Activated B cell treated with CpG ODN at 0.5 μM for 24 hours (primary cell): ENCODE measurements at regions not wholly inside any gene's neighbourhood (a gene's known extent, or its start where the extent isn't known, plus 50 kb on each side); places are given as distances from the start of the nearest gene placed in this dataset.

Experiments used
- ATAC-seq: fragments of 200-7000 bp; cut with Tn5 transposase; one replicate; pipeline ENCODE4 v1.10.0; 2021; ENCODE audit warnings: low read depth, mild to moderate bottlenecking, moderate library complexity
- CTCF ChIA-PET: fragments of 350-600 bp; sonication (Branson Sonifier 250); formaldehyde crosslinking; loops from one replicate; lab custom pipeline; 2021; ENCODE audit warnings: antibody characterized with exemption; lab: Charles Lee
- POLR2A ChIA-PET: fragments of 350-600 bp; sonication (Branson Sonifier 250); formaldehyde crosslinking; loops from one replicate; lab custom pipeline; 2021; ENCODE audit warnings: antibody characterized with exemption; lab: Charles Lee
- DNase-seq: peaks from one replicate; pipeline ENCODE4 v3.0.0; 2022
- H3K27ac Mint-ChIP-seq: one replicate; pipeline ENCODE4 v1.8.0; 2020; ENCODE audit warnings: mixed read lengths
- H3K27me3 Mint-ChIP-seq: one replicate; pipeline ENCODE4 v1.8.0; 2021; ENCODE audit warnings: mixed read lengths
- H3K36me3 Mint-ChIP-seq: one replicate; pipeline ENCODE4 v1.8.0; 2021; ENCODE audit warnings: low read depth, mixed read lengths
- H3K4me1 Mint-ChIP-seq: one replicate; pipeline ENCODE4 v1.8.0; 2021; ENCODE audit warnings: mixed read lengths
- H3K4me3 Mint-ChIP-seq: one replicate; pipeline ENCODE4 v1.8.0; 2020; ENCODE audit warnings: mild to moderate bottlenecking, mixed read lengths
- H3K9me3 Mint-ChIP-seq: one replicate; pipeline ENCODE4 v1.8.0; 2020; ENCODE audit warnings: mixed read lengths
- intact Hi-C: fragments of 100-400 bp; cut with micrococcal nuclease; formaldehyde crosslinking; loops from one replicate; pipeline ENCODE4 v1.15.1; 2024
- TF ChIP-seq, protein P1 (sequence below): fragments of 200-600 bp; IDR thresholded peaks from one replicate; pipeline ENCODE4 v1.8.0; 2022; ENCODE audit warnings: antibody characterized with exemption, mild to moderate bottlenecking

DNA sequence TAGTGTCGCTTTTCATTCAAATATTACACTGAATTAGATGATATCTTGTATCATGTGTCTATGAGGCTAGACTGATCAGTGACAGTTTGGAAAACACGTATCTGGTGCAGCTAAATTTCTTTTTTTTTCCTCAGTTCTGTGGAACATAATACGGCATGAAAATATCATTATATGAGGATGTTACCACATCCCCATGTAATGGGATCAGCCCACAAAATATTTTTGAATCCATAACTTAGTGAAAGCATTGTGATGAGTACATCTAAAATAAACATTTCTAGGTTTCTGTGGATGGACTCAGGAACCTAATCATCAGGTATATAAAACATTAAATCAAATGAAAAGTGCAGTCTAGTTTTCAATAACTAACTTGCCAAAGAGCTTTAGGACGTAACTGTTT is 356.3 kb downstream of the USP25 start:
- CTCF ChIA-PET, result no interaction called here

DNA sequence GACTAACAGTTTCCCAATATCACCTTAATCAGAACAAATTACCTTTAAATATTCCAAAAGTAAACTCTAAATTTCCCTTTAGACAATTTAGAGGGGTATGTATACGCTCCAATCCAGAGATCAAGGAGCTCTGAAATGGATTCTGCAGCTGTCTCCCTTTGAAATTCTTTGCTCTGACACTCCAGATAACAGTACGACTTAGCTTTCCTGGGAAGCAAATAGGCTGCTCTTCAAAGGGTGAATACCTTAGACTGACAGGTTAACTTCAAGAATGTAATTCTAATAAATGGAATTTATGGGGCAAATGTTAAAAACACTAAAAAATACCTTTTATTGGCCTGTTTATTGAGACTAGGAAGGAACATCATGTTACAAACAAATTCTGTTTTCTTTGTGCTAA is 357.2 kb downstream of the USP25 start:
- Mint-ChIP-seq H3K27ac (no peak overlapping the region), H3K9me3 (no peaks in the 10 kb centered on the region), H3K4me3 (no peak overlapping the region), H3K27me3 (no peaks in the 10 kb centered on the region), H3K36me3 (no peaks in the 10 kb centered on the region), H3K4me1 (no peaks in the 10 kb centered on the region)
- CTCF ChIA-PET, result no interaction called here
- DNase-seq (no peak), ATAC-seq (no peak)
- intact Hi-C loops, result no loop called here
- POLR2A ChIA-PET, result no interaction called here
- TF ChIP-seq, protein P1, sequence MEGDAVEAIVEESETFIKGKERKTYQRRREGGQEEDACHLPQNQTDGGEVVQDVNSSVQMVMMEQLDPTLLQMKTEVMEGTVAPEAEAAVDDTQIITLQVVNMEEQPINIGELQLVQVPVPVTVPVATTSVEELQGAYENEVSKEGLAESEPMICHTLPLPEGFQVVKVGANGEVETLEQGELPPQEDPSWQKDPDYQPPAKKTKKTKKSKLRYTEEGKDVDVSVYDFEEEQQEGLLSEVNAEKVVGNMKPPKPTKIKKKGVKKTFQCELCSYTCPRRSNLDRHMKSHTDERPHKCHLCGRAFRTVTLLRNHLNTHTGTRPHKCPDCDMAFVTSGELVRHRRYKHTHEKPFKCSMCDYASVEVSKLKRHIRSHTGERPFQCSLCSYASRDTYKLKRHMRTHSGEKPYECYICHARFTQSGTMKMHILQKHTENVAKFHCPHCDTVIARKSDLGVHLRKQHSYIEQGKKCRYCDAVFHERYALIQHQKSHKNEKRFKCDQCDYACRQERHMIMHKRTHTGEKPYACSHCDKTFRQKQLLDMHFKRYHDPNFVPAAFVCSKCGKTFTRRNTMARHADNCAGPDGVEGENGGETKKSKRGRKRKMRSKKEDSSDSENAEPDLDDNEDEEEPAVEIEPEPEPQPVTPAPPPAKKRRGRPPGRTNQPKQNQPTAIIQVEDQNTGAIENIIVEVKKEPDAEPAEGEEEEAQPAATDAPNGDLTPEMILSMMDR, result no peak

More for the DNA sequence above, 356.3 kb downstream of the USP25 start:
- intact Hi-C loops, result no loop called here
- Mint-ChIP-seq H3K9me3 (no peaks in the 10 kb centered on the region), H3K4me1 (no peaks in the 10 kb centered on the region), H3K27me3 (no peaks in the 10 kb centered on the region), H3K36me3 (no peaks in the 10 kb centered on the region), H3K4me3 (no peak overlapping the region), H3K27ac (no peak overlapping the region)
- no peak for ATAC-seq
- TF ChIP-seq, protein P1, result no peak
- DNase-seq, result no peak
- POLR2A ChIA-PET, result interaction anchor here (0.6 kb wide), 1 partner anchor 108 kb away, joined by 3 read pairs; no protein-coding TSS in a partner anchor

DNA sequence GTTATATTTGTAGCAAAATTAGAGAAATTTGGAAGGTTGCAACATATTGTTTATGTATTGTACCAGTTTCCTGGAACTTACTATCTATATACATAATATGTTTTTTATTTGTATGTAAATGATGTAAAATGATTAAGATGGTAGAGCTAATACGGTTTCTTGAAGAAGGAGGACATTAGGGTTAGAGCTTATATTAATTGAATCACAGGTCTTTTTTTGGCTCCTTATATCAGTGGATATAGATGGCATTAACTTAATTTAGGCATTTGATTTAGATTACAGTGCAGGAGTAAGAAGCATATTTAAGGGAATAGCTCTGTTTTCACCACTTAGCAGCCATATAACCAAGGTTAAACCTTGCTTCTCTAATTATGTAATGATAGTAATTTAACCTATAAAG is 357.7 kb downstream of the USP25 start:
- Mint-ChIP-seq H3K9me3 (no peaks in the 10 kb centered on the region), H3K4me3 (no peak overlapping the region), H3K27me3 (no peaks in the 10 kb centered on the region), H3K36me3 (no peaks in the 10 kb centered on the region), H3K27ac (no peak overlapping the region), H3K4me1 (no peaks in the 10 kb centered on the region)
- no peak for DNase-seq
- ChIA-PET POLR2A (no interaction called here), CTCF (no interaction called here)
- intact Hi-C loops, result no loop called here
- TF ChIP-seq, protein P1, result no peak
- ATAC-seq, result no peak

DNA sequence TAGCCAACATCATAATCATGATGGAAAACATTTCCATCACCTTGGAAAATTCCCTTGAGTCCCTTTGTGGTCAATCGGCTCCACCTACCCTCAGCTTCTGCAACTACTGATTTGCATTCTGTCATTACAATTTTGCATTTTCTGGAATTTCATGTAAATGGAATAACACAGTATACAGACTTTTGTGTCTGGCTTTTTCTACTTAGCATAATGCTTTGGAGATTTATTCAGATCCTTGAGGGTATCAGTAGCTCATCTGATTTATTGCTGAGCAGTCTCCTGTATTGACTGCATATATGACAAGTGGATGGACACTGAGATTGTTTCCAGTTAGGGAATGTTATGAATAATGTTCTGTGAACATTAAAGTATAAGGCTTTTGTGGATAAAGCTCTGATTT is 358.3 kb downstream of the USP25 start:
- intact Hi-C loops, result no loop called here

DNA sequence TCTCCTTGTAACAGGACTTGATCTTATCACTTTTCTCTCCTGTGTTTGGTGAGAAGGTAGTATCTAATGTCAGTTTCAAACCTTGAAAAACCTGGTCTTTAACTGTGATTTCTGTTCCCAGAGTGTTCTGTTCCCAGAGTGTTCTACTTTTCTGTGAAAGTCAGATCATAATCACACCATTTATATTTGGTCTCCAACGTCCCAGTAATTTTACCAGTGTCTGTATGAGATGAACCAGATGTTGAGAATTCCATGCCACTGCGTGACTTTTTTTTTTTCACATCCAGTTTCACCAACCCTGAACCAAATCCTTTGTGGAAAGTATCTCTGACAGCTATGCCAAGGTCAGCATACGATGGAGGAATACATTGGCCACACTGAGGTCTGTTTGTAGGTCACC is 365.2 kb downstream of the USP25 start:
- H3K9me3 Mint-ChIP-seq, result no peaks in the 10 kb centered on the region
- H3K36me3 Mint-ChIP-seq, result no peaks in the 10 kb centered on the region
- H3K27me3 Mint-ChIP-seq, result no peaks in the 10 kb centered on the region
- ChIA-PET POLR2A (no interaction called here), CTCF (no interaction called here)
- TF ChIP-seq, protein P1, result no peak
- intact Hi-C loops, result no loop called here
- H3K27ac Mint-ChIP-seq, result no peak overlapping the region
- no peaks in the 10 kb centered on the region for H3K4me1 Mint-ChIP-seq
- ATAC-seq (no peak), DNase-seq (no peak)
- no peak overlapping the region for H3K4me3 Mint-ChIP-seq

More for the DNA sequence above, 358.3 kb downstream of the USP25 start:
- TF ChIP-seq, protein P1, result no peak
- Mint-ChIP-seq H3K27ac (no peak overlapping the region), H3K36me3 (no peaks in the 10 kb centered on the region), H3K9me3 (no peaks in the 10 kb centered on the region), H3K4me1 (no peaks in the 10 kb centered on the region), H3K4me3 (no peak overlapping the region), H3K27me3 (no peaks in the 10 kb centered on the region)
- DNase-seq, result no peak
- ChIA-PET POLR2A (no interaction called here), CTCF (no interaction called here)
- no peak for ATAC-seq
